HG03196 (cell line): ENCODE measurements at regions not wholly inside any gene's neighbourhood (a gene's known extent, or its start where the extent isn't known, plus 50 kb on each side); places are given as distances from the start of the nearest gene placed in this dataset.

ENCODE experiments used
- ATAC-seq: cut with Tn5 transposase; IDR thresholded peaks from one replicate; pipeline ENCODE4 v1.9.1; 2021; ENCODE audit not compliant: unreplicated experiment

DNA sequence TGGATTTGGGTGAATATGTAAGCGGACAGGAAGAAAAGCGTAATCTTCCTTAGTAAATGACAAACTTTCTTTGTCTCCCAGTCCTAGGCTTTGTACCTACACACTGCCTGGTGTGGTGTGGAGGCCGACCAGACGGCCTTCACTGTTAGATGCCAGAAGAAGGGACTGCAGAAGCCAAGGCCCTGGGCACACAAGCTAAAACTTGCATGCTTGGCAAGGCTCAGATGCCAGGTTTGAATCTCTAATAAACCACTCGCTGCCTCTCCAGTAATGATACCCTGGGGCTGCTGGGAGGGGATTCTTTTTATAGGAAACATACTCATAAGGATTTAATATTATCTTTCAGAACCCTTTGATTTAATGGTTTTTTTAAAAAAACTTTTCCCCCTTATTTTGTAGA is 263.8 kb downstream of the PTPRC start:
- ATAC-seq, result no peak

DNA sequence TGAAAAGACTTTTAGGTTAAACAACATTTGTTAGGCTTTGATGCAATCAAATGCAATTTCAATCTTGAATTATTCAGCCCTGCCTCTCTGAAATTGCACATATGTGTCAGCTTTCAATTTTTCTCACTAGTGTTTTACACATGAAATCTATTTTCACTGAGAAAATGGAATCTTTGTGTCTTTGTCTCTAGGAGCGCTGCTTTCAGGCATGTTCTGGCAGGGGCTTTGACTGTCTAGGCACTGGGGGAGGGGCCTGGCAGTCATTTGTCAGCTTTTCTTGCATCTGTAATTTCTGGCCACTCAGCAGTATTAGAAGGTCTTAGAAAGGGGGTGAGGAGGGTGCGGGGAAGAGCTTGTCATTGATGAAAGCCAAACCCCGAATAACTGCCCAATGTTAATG is 264.4 kb downstream of the PTPRC start:
- ATAC-seq, result no peak

DNA sequence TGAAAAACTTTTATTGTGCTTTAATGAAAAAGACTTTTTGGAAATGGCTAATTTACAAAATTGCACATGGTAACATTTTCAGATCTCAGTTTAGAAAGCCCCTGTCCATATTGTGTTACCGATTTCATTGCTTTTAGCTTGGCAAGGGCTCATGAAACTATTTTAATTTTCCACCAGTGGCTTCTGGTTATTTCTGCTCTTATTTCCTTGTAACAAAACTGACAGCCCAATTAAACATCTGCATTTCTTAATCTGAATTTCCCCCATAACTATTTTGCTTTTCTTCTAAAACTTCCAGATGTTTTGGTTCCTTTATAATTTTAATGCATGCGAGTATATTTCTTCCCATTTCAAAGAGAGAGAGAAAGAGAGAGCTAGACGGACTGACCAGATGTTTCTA is 264.8 kb downstream of the PTPRC start:
- no peak for ATAC-seq

DNA sequence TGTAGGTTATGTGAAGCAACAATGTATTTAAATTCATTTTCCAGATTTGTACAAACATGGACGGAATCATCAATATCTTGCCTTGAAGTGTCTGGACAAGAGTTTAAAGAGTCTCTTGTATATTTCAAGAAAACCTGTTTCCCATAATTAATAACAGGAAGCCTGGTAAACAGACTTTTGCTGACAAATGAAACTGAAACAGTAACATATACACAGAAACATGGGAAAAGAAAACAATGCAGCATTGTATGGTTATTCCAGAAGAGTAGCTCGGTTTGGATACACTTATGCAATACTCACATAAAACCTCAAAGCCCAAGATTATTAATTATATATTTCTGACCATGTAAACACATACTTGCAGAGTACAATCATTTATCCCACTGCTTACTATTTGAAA is 265.5 kb downstream of the PTPRC start:
- ATAC-seq, result no peak

DNA sequence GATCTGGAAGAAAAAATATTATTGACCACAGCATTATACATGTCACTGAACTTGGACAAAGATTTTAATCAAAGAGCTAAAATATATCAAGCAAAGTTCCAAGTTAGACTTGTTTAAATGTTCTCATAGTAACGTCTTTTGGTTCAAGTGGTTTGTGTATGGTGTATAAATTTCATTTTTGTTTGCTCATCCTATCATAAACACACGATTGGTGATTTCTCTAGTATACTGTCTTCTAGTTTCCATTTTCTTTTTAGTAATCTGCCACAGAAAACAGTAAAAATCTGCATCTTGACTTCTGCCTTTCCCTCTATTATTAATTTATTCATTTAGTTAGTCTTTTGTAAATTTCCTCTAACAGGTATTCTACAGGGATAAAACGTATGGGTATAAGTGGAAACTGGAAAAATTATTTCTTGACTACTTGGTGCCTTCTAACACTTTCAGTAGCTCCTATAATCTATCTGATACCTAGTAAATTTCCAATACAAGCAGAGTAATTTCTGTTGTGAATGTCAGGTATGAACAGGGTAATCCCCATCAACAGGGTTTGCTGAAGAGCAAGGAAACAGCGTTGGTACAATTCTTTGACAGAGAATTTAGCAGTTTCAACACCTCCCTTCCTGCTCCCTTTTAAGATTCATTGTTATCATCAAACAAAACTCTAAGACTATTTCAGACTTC is 268.0 kb downstream of the PTPRC start:
- no peak for ATAC-seq

DNA sequence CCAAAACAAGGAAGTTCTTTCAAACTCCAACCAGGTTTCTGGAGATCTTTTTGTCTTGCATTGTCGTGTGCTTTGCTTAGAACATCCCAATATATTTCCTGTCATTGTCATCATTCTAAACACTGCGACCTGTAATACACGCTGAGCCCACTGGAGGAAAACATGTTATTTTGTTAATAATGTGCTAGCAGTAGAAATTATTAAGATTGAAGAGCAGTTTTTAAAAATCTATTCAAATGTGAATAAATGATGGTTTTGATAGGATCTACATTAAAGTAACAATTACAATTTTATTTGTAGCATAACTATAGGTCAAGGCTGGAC is 268.5 kb downstream of the PTPRC start:
- ATAC-seq, result no peak

DNA sequence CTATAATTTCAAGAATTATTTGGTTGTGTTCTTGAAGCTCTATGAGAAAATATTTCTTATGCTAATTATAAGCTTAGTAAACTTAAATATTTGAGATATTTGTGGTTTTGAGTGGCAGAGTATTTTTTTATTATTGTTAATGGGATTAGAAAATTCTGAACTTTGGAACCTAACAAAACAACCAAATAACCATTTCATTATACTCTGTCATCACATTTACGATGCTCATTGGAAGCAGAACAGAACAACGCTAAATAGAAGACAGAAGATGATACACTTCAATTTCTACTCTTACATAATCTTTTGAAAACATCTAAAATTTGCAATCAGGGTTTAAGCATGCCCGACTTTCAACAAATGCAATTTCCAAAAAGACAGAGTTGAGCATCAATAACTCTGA is 270.2 kb downstream of the PTPRC start:
- ATAC-seq, result no peak

DNA sequence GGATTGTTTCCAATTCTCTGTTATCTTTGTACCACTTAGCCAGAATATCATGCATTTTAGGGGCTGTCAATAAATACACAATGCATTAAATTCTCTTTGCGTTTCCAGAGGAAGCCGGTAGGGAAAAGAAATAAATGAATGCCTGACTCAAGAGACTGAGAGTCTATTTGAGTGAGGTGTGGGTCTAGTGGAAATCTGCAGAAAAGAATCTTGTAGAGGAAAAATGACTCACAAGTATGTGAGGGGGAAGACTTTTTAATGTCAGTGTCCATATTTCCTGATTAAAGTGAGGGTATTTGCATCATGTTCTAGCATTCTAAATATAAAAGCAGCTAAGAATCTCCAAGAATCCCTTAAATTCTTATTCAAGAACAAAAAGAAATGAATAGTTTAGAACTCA is 271.1 kb downstream of the PTPRC start:
- ATAC-seq, result no peak

DNA sequence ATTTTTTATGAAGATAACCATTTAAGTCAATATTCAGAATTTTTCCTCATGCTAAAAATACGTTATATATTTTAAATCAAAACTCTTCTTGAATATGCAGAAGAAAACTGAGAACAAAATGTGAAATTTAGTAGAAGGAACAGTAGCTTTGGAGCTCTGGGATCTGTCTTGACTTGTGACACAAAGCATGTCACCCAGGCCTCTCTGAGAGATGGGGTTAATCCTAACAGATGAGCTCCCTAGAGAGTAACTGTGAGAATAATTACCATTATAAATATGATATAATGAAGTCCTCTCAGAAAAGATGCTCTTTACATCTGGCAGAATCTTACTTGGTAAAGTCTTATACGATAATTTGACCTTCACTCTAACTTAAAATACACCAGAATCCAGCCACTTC is 272.0 kb downstream of the PTPRC start:
- no peak for ATAC-seq

DNA sequence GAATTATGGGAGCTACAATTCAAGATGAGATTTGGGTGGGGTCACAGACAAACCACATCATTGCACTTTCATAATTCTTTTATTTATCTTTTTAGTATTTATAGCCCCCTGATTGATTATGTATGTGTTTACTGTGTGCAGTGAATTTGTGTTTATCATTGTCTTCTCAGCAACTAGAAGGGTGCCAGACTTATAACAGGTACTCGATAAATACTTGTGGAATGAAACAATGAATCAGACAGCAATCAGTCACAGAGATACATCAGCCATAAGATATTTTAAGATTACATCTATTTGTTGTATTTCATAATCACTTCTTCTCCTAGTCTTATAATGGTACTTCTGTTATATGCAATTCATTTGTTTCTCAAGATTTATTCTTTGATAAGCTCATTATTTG is 273.2 kb downstream of the PTPRC start:
- no peak for ATAC-seq

DNA sequence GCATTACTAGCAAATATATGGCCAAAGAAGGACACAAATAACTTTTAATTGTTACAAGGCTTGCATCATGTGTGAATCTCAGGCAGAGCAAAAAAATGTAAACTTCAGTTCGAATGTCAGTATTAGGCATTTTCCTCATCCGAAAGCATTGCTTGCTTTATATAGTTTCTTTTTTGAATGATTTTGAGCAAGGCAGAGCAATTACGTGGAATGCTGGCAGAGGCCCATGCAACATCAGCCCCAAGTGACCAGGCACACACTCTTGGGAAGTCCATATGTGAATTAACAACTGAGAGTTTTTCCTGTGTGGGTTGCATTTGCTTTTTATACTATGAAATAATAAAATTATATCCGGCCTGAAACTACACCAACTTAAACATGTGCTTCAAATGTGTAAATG is 274.8 kb downstream of the PTPRC start:
- no peak for ATAC-seq

DNA sequence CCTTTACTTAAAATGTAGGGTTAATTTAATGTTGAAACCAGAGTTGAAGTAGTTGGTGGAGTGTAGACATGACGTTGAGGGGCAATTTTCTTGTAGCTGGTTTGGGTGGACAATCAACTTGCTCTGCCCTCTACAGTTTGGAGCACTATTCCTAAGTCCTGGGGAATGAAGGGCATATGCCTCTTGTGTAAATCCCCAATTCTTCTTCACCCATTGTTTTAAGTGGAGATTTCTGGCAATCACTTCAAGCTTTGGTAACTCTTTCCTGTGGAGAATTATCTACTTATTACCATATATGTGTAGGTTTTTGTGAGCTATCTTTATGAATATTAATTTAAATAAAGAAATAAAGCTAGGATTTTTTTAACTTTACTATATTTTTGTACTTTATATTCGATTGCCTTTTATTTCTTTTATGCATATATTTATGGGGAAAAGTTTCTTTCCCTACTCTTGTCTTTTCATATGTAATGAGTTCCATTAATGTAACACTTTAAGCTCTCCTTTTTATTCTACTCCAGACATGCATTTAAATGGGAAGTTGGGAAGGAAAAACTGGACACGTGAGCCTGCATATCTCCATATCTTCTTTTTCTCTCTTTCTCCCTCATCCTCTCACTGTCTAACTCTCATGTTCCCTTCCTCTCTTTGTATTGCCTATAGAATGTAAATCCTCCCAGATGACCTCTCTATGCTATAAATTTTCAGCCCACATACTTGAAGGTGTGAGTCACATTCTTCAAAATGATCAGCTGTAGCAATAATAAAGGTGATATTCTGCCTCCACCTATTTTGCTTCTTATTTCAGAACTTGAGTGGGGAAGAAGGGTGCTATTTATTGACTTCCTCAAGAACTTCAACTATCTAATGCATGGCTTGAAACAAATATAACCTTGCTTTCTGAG is 276.7 kb downstream of the PTPRC start:
- no peak for ATAC-seq

DNA sequence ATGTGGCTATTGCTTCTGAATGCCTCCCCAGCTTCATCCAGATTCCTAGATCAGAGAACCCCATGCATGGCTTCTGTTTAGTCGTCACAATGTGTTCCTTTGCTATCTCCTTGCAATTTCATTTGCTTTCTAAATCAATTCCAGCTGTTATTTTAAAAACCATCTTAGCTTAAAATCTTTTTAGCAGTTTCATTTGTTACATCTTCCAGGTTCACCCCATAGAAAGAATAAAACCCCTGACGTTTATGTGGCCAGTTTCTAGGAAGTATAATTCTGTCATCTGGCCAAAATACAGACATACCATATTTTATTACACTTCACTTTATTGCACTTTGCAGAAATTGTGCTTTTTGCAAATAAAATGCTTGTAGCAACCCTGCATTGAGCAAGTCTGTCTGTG is 278.4 kb downstream of the PTPRC start:
- ATAC-seq, result no peak

DNA sequence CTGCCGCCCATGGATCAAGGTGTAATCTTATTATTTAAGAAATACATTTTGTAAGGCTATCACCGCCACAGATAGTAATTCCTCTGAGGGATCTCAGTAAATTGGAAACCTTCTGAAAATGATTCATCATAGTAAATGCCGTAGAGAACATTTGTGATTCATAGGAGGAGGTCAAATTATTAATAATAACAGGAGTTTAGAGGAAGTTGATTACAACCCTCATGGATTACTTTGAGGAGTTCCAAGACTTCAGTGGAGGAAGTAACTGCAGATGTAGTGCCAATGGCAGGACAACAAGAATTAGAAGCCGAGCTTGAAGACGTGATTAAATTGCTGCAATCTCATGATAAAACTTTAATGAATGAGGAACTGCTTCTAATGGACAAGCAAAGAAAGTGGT is 280.1 kb downstream of the PTPRC start:
- ATAC-seq, result no peak

DNA sequence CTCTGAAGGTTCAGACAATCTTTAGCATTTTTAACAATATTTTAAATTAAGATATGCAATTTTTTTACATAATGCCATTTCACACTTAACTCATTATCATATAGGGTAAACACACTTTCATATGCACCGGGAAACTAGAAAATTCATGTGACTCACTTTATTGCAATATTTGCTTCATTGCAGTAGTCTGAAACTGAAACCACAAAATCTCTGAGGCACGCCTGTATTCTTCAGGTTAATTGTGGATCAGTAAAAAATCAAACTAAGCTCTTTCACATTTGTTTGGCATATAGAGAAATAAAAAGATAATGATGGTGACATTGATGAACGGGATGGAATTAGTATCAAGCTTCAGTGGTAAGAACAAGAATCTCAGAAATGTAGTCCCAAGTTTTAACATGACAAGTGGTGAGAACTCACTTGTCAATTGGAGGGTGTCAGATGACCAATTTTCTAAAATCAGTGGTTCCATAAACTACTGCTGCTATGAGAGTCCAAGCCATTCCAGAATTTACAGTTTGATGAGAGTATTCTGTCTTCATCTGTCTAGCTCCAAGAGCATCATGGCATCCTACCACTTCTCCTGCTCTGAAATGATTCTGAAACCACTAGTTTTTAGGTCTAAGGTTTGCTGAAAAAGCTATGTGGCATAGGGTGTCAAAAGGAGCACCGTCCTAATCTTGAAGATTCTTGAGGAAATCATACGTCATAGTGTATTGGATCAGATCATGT is 281.0 kb downstream of the PTPRC start:
- no peak for ATAC-seq

DNA sequence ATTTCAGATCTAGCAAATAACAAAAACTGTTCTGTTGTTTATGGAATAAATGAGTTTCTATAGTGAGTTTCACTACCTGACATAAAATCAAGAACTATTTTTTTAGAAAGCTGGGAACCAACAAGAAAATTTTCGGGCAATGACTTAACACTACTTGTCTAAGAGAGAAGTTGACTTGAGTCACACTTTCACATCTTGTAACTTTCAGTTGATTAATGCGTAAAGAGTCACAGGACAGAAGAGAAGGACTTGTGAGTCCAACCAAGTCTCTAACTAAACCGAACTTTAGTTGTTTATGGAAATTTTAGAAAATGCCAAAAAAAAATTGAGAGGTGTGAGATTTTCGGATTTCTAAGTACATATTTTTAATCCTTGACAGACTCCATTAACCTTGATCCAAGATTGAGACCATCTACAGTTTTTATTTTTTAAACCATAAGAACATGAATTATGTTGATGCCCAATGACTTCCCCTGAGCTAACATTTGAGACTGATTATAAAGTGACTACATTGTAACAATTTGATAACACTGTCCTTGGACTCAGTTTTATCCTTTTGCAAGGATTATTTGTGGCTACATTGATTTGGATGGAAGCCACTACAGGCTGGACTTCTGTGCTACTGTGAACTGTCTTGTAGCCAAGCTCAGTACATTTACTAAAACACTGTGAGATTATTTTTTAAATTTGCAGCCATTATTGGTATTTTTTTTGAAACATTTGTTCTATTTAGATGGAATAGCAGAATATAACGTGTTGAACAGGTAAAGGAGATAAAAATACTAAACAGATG is 284.0 kb downstream of the PTPRC start:
- ATAC-seq, result peak; percentile 51

DNA sequence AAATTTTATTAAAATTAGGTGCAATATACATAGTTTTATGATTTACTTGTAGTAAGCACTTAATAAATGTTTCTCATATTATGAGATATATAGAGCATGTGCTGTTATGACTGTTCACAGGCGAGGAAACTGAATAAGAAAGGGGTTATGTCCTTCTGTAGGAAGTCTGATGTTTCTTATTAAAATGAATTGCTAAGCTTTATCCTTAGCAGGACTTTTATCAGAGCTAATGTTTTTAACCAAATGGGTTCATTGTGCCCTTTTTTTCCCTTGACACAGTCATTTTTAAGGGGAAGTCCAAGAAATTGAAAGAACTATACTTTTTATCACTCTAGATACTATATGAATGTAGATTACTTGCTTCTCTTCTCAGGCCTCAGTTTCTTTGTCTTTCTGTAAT is 285.2 kb downstream of the PTPRC start:
- ATAC-seq, result no peak

DNA sequence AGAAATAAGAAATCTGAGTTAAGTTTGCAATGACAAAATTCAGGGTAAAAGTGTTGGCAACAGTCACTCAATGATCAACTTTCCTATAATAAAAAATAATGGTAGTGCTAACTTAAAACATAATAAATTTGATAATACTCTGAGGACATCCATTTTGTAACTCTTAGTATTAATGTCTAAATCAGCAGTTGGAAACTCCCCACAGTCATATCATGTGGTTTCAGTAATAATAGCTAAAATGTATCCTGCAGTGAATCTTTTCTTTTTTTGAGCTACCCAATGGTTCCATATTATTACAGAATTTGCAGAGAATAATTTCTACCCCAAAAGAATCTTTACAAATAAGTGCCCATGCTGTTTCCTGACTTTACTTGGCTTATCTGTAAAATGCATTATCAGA is 286.7 kb downstream of the PTPRC start:
- no peak for ATAC-seq

DNA sequence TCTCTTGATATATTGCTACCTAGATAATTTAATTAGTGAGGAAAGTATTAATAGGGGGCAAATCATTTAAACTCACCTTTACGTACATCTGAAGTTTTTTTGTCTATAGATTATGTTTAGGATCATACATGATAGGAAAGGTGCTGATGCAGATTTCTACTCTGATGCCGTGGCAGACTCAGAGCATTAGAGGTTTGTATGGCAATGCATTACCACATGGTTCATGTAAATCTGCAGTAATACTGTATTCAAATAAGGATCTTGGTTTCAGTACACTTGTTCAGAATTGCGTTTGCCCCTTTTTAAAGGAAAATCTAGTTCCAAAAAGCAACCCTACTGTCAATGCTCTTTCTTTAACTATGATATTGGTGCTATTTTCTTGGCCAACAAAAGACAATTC is 288.3 kb downstream of the PTPRC start:
- ATAC-seq, result no peak

DNA sequence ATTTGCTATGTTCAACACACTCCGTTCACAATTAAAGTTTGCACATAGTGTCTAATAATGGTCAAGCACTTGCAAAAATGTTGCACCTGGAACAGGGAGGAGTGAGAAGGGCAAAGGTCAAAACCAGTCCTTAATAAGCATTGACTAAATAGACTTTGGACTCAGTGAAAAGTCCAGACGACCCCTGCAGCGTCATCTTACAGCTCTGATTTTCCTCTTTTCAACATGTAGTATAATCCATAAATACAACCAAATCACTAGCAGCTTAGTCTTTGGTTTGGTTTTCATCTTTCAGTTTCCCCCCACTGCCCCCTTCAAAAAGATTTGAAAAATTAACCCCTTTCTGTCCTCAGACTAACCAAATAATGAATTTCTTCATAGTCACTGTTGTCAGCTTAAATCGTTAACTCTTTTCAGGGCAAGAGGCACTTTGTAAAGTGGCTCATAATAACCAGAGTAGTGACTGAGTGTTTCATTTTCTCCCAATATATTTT is 290.3 kb downstream of the PTPRC start:
- peak; percentile 34 for ATAC-seq

DNA sequence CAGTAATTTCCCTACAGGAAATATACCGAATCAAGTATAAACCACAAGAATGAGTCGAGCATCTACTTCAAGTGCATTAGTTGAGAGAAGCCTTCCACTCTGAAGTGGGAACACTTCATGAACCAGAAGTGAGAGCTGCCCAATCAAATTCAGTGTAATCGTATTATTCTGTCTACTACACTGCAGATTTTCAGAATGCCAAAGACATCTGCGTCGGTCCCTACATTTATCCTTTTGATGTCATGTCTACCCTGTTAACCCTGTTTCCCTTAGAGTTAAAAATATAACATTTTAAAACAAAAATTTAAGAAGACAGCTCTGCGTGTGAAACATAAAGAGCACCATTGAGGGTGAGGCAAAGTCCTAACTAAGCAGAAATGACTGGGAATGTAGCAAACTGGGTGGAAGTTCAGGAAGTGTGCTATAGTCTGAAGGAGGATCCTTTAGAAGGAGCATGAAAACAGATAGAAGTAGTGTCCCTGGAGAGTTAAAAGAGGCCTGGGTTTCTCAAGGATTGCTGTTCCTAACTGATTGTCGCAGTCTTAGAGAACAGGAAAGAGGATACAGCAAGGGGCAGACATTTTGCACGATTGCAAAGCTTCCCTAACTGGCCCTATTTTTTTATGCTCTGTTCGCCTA is 291.2 kb downstream of the PTPRC start:
- ATAC-seq, result peak; percentile 54
